OCI-LY7 (cell line): ENCODE measurements at regions not wholly inside any gene's neighbourhood (a gene's known extent, or its start where the extent isn't known, plus 50 kb on each side); places are given as distances from the start of the nearest gene placed in this dataset.

ENCODE experiments used
- BruUV-seq: library from RNA; stranded (reverse); fragments of 400-500 nt; replicated peaks from 2 replicates; lab custom pipeline; 2021; lab: Mats Ljungman, UMichigan
- CTCF ChIA-PET: fragments of 300-600 bp; sonication (Branson Sonifier 250); formaldehyde crosslinking; loops from one replicate; lab custom pipeline; 2022; ENCODE audit warnings: antibody characterized with exemption; ENCODE audit not compliant: unreplicated experiment; lab: Charles Lee
- POLR2A ChIA-PET: fragments of 300-600 bp; sonication (Branson Sonifier 250); formaldehyde crosslinking; loops from one replicate; lab custom pipeline; 2022; ENCODE audit warnings: antibody characterized with exemption; lab: Charles Lee
- DNase-seq: peaks from one replicate; pipeline ENCODE4 v3.0.0-alpha.2; 2015; ENCODE audit warnings: low spot score
- H2AFZ ChIP-seq: fragments of 200-600 bp; sonication (generic), shearing (Covaris generic); 2 replicates; pipeline ENCODE4 v1.6.1; 2014; ENCODE audit warnings: mild to moderate bottlenecking, antibody characterized with exemption, low read length, moderate library complexity
- H3K27ac ChIP-seq: fragments of 200-600 bp; sonication (generic); 2 replicates; pipeline ENCODE4 v1.5.1; 2014; ENCODE audit warnings: mixed run types, low read depth, mild to moderate bottlenecking, moderate library complexity, low read length, inconsistent platforms; ENCODE audit not compliant: poor library complexity, severe bottlenecking
- H3K36me3 ChIP-seq: fragments of 200-600 bp; sonication (generic); 2 replicates; pipeline ENCODE4 v1.6.1; 2014; ENCODE audit warnings: mild to moderate bottlenecking, antibody characterized with exemption, low read length, moderate library complexity, mixed read lengths; ENCODE audit not compliant: insufficient read depth
- H3K4me1 ChIP-seq: fragments of 200-600 bp; sonication (generic); 2 replicates; pipeline ENCODE4 v1.5.1; 2014; ENCODE audit warnings: mild to moderate bottlenecking, low read length; ENCODE audit not compliant: insufficient read depth, poor library complexity, severe bottlenecking
- H3K4me2 ChIP-seq: fragments of 200-600 bp; sonication (generic); 2 replicates; pipeline ENCODE4 v1.6.1; 2014; ENCODE audit warnings: mild to moderate bottlenecking, low read length
- H3K4me3 ChIP-seq: fragments of 200-600 bp; sonication (generic); 2 replicates; pipeline ENCODE4 v1.5.1; 2014; ENCODE audit warnings: mild to moderate bottlenecking, low read depth, low read length; ENCODE audit not compliant: poor library complexity, severe bottlenecking
- H3K79me2 ChIP-seq: fragments of 200-600 bp; sonication (generic); 2 replicates; pipeline ENCODE4 v1.6.1; 2016; ENCODE audit warnings: low read depth, mild to moderate bottlenecking, low read length, moderate library complexity, mixed read lengths; ENCODE audit not compliant: insufficient read depth
- H3K9me2 ChIP-seq: fragments of 200-600 bp; sonication (generic); 2 replicates; pipeline ENCODE4 v1.6.1; 2016; ENCODE audit warnings: mild to moderate bottlenecking, low read length, mixed read lengths; ENCODE audit not compliant: insufficient read depth
- H3K9me3 ChIP-seq: fragments of 200-600 bp; sonication (generic); 2 replicates; pipeline ENCODE4 v1.6.1; 2014; ENCODE audit warnings: mild to moderate bottlenecking, mixed run types, low read length, mixed read lengths
- H4K20me1 ChIP-seq: fragments of 200-600 bp; sonication (generic); 2 replicates; pipeline ENCODE4 v1.6.1; 2014; ENCODE audit warnings: mild to moderate bottlenecking, antibody characterized with exemption, low read length, moderate library complexity, mixed read lengths; ENCODE audit not compliant: insufficient read depth
- EZH2phosphoT487 ChIP-seq: fragments of 200-600 bp; sonication (generic); IDR thresholded peaks from 2 replicates; pipeline ENCODE4 v1.6.1; 2018; ENCODE audit warnings: low read depth, borderline replicate concordance, mild to moderate bottlenecking, mixed run types, antibody characterized with exemption, low read length, moderate library complexity, mixed read lengths
- intact Hi-C: fragments of 100-400 bp; cut with micrococcal nuclease; formaldehyde crosslinking; loops from one replicate; pipeline ENCODE4 v1.10.0; 2022; ENCODE audit not compliant: unreplicated experiment
- TF ChIP-seq, protein P1 (sequence below): fragments of 200-600 bp; sonication (generic); conservative IDR thresholded peaks from 2 replicates; pipeline ENCODE4 v1.5.1; 2014; ENCODE audit warnings: mild to moderate bottlenecking, antibody characterized with exemption, low read length, moderate library complexity, mixed read lengths

DNA sequence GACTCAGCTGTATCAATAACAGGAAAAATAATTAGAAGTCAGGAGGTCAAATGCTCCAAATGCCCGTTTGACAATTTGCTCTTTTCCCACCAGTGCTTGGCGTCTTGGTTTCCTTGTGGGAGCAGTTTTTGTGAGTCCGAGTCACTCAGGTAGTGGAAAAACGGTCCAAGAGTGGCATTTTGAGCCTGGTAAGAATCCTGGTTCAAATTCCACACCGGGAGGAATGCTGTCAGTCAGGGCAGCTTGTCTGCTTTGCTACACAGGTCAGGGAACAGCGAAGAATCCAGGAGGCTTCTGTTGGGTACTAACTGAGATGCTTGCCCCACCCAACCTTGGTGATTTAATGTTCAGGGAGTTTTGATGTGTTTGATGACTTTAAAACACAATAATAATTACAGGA, 209.5 kb downstream of the HERPUD2 start:
- CTCF ChIA-PET, result no interaction called here
- POLR2A ChIA-PET, result no interaction called here
- Histone ChIP-seq H3K4me3 (no peak overlapping the region), H3K4me1 (no peaks in the 10 kb centered on the region), H3K4me2 (no peak overlapping the region), H3K79me2 (no peaks in the 10 kb centered on the region), H3K9me3 (no peaks in the 10 kb centered on the region), H3K9me2 (no peaks in the 10 kb centered on the region), H4K20me1 (no peaks in the 10 kb centered on the region), H3K27ac (no peak overlapping the region), H3K36me3 (no peaks in the 10 kb centered on the region), H2AFZ (no peak overlapping the region)
- TF ChIP-seq, protein P1, sequence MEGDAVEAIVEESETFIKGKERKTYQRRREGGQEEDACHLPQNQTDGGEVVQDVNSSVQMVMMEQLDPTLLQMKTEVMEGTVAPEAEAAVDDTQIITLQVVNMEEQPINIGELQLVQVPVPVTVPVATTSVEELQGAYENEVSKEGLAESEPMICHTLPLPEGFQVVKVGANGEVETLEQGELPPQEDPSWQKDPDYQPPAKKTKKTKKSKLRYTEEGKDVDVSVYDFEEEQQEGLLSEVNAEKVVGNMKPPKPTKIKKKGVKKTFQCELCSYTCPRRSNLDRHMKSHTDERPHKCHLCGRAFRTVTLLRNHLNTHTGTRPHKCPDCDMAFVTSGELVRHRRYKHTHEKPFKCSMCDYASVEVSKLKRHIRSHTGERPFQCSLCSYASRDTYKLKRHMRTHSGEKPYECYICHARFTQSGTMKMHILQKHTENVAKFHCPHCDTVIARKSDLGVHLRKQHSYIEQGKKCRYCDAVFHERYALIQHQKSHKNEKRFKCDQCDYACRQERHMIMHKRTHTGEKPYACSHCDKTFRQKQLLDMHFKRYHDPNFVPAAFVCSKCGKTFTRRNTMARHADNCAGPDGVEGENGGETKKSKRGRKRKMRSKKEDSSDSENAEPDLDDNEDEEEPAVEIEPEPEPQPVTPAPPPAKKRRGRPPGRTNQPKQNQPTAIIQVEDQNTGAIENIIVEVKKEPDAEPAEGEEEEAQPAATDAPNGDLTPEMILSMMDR, result no peak
- TF ChIP-seq EZH2phosphoT487, result no peak
- DNase-seq, result no peak
- no TSS peak for BruUV-seq
- intact Hi-C loops, result no loop called here

DNA sequence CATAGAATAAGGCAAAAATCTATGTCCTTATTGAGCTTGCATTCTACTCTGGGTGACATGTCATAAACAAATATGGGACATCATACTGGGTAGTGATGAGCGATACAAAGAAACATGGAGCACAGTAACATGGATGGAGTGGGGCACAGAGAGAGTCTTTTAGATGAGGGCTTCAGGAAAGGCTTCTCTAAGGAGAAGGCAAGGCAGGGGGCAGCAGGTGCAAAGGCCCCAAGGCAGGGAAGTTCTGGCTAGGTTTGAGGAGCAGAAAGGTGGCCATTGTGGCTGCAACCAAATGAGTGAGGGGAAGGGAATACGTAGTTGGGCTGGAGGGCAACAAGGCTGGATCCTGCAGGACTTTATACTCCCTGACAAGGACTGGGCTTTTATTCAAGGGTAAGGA, 211.4 kb downstream of the HERPUD2 start:
- H3K9me3 ChIP-seq, result 0 out of 2 replicates have a peak, but pooled peaks cover under 1% of the 10 kb centered on the region
- CTCF ChIA-PET, result no interaction called here
- H2AFZ ChIP-seq, result no peak overlapping the region
- H3K4me3 ChIP-seq, result no peak overlapping the region
- no TSS peak for BruUV-seq
- H3K9me2 ChIP-seq, result no peaks in the 10 kb centered on the region
- no peaks in the 10 kb centered on the region for H3K36me3 ChIP-seq
- POLR2A ChIA-PET, result no interaction called here
- no peaks in the 10 kb centered on the region for H4K20me1 ChIP-seq
- intact Hi-C loops, result no loop called here
- no peaks in the 10 kb centered on the region for H3K79me2 ChIP-seq
- H3K4me2 ChIP-seq, result no peak overlapping the region
- H3K27ac ChIP-seq, result no peak overlapping the region
- DNase-seq, result no peak
- TF ChIP-seq EZH2phosphoT487, result no peak
- TF ChIP-seq, protein P1, result no peak
- no peaks in the 10 kb centered on the region for H3K4me1 ChIP-seq

DNA sequence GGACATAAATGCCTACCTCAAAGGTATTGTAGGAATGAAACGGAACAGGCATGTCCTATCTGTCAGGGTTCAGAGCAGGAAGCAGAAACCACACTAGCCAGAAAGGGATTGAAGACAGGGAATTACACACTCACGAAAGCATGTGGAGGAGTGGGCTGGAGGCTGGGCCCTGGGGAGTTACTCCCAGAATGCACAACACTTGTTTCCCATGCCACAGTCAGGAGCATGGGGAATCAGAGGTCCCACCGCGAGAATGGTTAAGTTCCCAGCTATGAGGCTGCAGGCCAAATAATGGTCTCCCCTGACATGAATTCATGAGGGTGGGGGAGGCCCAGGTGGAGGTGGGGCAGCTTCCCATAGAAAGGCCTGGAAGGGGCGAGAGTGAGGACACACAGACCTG, 212.7 kb downstream of the HERPUD2 start:
- TF ChIP-seq, protein P1, result no peak
- TF ChIP-seq EZH2phosphoT487, result no peak
- POLR2A ChIA-PET, result no interaction called here
- no peak for DNase-seq

More for the DNA sequence above, 212.7 kb downstream of the HERPUD2 start:
- no peak overlapping the region for H3K27ac ChIP-seq
- H3K4me2 ChIP-seq, result no peak overlapping the region
- no peaks in the 10 kb centered on the region for H3K9me2 ChIP-seq
- no peaks in the 10 kb centered on the region for H3K4me1 ChIP-seq
- H2AFZ ChIP-seq, result no peak overlapping the region
- BruUV-seq, result no TSS peak
- no peaks in the 10 kb centered on the region for H3K79me2 ChIP-seq
- intact Hi-C loops, result no loop called here
- H4K20me1 ChIP-seq, result no peaks in the 10 kb centered on the region
- CTCF ChIA-PET, result interaction anchor here (0.6 kb wide), 1 partner anchor 1174 kb away, joined by 3 read pairs; no protein-coding TSS in a partner anchor
- no peak overlapping the region for H3K4me3 ChIP-seq
- H3K9me3 ChIP-seq, result peaks cover 8% of the 10 kb centered on the region; the same call in 1 of the 2 replicates
- no peaks in the 10 kb centered on the region for H3K36me3 ChIP-seq
